Glomerular visceral epithelial cell (primary cell): ENCODE measurements at regions not wholly inside any gene's neighbourhood (a gene's known extent, or its start where the extent isn't known, plus 50 kb on each side); places are given as distances from the start of the nearest gene placed in this dataset.
A peak's percentile ranks its signal among the peaks of the same experiment; 100 is the strongest.

Source experiments
- DNase-seq: peaks from one replicate; pipeline ENCODE4 v3.0.0-alpha.2; 2016; ENCODE audit errors: extremely low spot score

- DNase-seq, result no peak
Measured at GRCh38 chr1:81073580-81073979, 727.2 kb upstream of the ADGRL2 start.

DNA sequence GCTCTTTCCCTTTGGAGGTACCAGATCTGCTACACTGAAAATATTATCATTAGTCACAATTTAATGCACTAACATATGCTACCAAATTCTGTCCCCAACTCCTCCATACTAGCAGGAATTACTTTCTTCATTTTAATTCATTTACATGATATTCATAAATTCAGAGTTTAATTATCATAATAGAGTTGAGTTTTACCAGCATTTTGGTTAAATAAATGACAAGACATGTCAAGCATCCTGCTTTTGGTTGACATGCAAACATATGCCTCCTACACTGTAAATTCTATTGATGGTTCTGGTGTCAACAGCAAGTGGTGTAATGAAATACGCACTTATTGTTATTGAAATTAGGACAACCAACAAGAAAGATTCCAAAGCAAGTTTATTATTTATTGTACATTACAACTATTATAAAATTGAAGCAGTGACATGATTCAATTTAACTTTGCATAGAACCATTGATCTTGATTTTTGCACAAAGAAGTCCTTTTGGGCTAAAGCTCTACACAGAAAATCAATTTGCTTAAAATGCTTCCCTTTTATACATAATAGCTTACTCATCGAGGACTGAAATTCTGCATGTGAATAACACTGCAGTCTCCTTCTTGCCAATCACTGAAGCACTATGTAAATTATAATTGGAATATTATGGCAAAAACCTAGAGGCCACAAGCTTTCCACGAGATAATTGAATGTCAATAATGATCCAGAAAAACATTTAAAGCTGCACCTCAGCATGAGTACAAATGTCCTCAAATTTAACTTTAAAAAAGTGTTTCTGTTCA lies 728.6 kb upstream of the ADGRL2 start:
- no peak for DNase-seq

DNA sequence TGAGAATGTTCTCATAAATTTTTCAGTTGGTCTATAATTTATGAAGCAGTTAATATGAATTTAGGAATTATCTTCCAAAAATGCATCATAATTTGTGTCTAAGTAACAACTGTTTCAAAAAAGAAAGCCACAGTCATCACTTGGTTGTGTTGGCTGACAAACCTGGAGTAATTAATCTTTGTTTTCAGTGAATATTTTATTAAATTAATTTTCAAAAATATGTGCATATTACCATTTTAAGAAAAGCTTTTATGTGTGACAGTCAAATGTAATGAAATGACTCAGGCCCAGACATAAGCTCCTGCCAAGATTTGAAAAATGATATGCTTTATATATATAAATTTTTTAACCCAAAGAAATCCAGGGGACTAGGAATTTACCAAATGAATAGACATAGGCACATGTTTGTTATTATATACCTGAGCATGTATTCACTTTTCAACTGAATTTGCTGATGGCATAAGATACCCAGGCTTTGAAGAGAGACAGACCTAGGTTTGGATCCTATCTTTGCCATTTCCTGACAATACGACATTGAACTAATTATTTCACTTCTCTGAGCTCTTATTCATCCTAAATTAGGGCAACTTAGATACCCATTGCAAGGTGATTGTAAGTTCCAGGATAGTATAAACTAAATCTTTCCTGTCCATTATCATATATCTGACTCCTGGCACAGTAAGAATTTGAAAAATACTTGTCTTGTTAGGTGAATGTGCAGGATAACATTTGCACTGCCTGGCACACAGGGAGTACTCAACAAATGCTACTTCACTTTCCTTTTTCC lies 729.5 kb upstream of the ADGRL2 start:
- no peak for DNase-seq

DNA sequence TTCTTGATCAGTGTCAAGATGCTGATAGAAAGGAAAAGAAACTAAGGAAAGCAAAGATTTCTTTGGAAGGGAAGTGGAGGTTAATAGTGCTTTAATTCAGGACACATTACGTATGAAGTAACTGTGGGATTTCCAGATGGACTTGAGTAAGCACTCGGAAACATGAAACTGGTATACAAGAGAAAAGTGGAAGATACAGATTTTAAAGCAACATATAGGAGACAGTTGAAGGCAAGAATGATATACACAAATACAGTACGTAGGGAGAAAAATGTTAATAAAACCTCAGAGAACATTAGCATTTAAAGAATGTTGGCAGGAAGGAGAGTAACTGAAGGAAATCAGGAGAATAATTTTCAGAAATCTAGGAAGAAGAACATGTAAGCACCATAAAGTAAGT lies 730.9 kb upstream of the ADGRL2 start:
- no peak for DNase-seq

DNA sequence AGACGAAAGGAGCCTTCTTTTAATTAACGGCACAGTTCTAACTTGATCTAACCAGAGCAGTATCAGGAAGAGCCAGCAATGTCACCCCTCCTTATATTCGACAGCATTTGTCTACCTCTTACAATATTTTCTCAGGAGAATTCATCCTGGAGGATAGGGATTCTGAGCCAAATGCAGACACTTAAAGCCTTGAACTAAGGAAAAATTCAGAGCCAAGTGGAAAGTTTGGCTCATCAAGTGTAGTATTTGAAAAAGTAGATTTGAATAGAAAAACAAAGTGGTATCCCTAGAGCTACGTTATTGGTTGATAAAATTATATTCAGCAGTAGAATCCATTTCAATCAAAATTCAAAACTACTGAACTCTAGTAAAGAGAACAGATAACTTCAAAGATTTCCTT lies 732.0 kb upstream of the ADGRL2 start:
- no peak for DNase-seq

DNA sequence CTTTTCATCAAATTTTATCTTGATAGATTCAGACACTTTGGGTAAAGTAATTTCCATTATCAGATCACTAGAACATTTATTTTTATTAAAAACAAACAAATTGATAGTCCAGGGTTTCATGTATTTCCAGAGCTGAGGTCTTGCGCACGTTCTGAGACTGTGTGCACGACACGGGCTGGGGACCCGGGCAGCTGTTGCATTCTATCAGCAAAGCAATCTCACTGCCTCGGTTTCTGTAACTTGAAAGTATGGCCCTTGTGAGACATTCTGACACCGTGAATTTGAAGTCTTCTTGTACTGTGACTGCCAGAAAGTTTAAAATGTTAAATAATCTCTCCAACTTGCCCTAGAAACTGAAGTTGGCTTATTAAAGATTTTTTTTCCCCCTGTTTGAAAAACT lies 746.9 kb upstream of the ADGRL2 start:
- DNase-seq, result no peak

DNA sequence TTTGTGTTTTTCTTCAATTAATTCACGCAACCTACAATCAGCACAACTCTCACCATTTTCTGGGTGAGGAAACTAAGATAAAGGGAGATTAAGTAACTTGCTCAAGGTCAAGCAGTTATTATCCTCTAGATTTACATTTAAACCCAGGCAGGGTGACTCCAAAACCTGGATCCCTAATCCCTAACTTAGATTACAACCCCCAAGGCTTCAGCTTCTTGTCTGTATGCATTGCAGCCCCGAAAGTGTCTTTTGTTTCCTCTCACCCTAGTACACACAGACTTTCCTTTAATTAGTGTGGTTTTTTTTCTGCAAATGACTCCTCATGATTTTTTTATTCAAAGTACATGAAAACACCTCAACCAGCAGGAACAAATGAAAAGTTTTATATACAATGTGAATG lies 748.6 kb upstream of the ADGRL2 start:
- no peak for DNase-seq

- no peak for DNase-seq
Measured at GRCh38 chr1:81050390-81050789, 750.3 kb upstream of the ADGRL2 start.

GRCh38 chr1:81044708-81045107 lies 756.0 kb upstream of the ADGRL2 start:
- DNase-seq, result peak; percentile 11

DNA sequence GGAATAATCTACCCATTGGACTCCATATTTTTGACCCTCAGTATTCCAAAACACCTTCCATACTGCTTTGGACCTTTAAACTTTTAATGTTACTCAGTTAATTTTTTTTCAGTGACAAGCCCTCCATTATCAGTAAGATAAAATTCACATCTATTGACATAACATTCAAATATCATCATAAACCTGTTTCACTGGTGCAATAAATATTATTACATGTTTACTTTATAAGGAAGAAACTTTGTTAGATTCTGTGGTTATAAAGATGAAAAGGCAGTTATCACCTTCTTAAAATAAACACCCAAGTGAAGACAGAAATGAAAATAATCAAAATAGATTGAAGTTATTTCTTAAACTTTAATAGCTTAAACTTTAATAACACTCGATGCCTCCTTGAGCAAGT lies 758.5 kb upstream of the ADGRL2 start:
- no peak for DNase-seq

DNA sequence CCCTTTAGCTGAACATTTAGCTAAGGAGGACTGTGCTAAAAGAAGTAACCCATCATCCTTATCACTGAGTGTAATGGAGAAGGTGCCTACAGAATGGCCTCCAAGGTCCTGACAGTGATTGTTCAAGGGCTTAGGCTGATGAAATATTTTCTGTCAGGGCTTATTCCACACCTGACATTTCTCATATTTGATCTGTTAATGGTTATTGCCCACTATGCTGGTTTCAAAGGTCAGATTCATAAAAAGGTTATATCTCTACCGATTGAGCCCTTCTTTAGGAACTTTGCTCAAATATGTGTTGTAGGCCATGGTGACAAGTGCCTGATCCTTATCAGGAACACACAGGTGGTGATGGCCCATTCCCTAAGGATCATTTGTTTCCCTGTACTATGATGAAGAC lies 766.4 kb upstream of the ADGRL2 start:
- DNase-seq, result no peak

DNA sequence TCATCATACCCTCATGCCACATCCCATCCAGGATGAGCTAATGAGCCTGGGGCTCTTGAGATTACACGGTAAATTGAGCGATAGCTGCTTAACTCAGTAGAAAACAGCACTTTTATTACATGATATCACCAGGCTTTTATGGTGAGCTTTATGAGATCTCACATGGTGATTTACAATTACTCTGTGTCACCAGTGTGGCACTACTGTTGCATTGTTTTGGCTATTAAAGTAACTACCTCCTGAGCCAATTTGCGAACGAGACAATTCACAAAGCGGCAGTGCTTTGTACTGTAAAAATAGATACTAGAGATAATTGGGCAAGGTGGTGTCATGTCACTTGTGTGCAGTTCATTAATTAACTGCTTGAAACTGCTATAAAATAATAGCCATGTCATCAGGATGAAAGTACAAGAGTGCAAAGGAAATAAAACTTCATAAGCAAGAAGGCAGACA lies 767.7 kb upstream of the ADGRL2 start:
- no peak for DNase-seq

DNA sequence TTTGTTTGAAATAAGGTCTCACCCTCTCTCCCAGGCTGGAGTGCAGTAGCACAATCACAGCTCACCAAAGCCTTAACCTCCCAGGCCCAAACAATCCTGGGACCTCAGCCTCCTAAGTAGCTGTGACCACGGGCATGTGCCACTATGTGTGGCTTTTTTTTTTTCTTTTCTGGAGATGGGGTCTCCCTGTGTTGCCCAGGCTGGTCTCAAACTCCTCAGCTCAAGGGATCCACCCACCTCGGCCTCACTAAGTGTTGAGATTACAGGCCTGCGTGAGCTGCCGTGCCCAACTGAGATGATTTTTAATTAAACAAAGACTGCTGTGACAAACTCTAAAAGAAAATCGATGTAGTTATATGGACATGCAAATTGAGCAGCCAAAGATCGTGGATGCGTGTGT lies 768.4 kb upstream of the ADGRL2 start:
- DNase-seq, result no peak

GRCh38 chr1:81030441-81030840 lies 770.3 kb upstream of the ADGRL2 start:
- DNase-seq, result no peak

DNA sequence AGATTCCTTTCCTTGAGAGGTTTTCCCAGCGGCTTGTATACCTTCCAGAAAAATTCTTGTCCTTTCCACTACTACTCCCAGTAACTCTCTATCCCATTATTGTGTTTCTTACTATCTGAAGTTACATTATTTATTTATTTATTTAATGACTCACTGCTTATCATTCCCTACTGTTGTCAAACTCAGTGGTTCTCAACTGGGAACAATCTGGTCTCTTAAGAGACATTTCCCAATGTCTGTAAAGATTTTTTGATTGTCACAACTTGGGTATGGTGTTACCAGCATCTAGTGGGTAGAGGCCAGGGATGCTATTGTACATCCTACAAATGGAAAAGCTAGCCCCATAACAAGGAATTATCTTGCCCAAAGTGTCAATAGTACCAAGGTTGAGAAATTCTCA lies 771.5 kb upstream of the ADGRL2 start:
- DNase-seq, result no peak

- no peak for DNase-seq
Measured at GRCh38 chr1:81023187-81023724, 777.5 kb upstream of the ADGRL2 start.

DNA sequence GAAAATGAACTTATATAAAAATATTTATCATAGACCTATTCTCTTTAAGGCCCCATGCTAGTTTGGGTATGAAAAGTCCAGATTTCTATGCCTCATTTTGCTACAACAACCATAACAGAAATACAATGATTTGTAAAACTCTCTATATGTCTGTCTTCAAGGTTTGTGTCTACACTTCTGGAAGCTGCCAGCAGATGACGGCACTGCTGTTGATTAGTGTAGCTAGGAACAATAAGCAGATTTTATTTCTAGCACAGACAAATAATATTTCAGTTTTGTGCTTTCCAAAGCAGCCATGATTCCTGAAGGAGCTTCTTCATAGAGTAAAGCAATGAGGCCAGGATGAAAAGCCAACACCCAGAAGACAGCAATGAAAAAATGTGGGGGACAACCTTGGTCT lies 779.6 kb upstream of the ADGRL2 start:
- no peak for DNase-seq

- DNase-seq, result no peak
Measured at GRCh38 chr1:81020506-81020905, 780.2 kb upstream of the ADGRL2 start.

DNA sequence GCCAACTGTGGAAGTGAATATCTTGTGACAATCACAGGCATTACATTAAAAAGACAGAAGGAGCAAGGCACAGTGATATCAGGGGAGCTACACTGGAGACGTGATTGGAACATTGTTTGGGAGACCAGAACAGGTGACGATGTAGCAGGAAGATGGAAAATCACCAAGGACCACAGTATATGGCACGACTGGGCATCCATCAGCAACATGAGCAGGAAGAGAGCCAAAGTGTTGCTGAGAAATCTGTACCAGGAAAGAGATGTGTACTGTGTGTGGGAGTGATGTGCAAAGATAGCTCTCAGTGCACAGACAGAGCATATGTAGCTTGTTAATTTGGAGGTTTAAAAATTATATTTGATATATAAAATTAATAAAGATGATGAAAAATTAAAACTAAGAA lies 790.6 kb upstream of the ADGRL2 start:
- no peak for DNase-seq

DNA sequence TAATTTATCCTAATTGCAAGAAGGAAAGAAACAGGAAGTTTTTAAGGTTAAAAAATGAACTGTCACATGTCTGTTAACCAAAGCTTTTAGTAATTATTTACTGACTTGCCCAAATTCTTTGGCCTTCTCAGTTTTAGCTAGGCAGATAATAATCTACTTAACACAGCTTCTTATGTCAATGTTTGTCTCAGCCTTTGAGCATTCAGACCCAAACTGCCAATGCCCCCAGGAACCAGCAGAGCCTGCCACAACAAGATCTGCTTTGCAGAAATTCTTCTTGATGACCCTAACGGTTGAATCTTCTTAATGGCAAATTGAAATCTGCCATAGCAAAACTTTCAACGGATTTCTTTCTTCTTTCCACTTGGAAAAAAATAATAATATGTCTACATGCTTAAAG lies 792.4 kb upstream of the ADGRL2 start:
- no peak for DNase-seq

GRCh38 chr1:81007024-81007423 lies 793.7 kb upstream of the ADGRL2 start:
- no peak for DNase-seq

- DNase-seq, result no peak
Measured at GRCh38 chr1:81006502-81006901, 794.2 kb upstream of the ADGRL2 start.

GRCh38 chr1:81004011-81004410 lies 796.7 kb upstream of the ADGRL2 start:
- DNase-seq, result no peak
